Kasumi-1 (cell line): ENCODE measurements at regions not wholly inside any gene's neighbourhood (a gene's known extent, or its start where the extent isn't known, plus 50 kb on each side); places are given as distances from the start of the nearest gene placed in this dataset.
"Not testable (repeated sequence)": the region's sequence is repeated elsewhere in the genome, so short reads cannot be mapped to it uniquely, and the experiment has no call there.

ENCODE experiments used
- DNase-seq, 2 experiments: peaks; one replicate each; lab custom pipeline; 2025; lab: John Stamatoyannopoulos, UW

DNA sequence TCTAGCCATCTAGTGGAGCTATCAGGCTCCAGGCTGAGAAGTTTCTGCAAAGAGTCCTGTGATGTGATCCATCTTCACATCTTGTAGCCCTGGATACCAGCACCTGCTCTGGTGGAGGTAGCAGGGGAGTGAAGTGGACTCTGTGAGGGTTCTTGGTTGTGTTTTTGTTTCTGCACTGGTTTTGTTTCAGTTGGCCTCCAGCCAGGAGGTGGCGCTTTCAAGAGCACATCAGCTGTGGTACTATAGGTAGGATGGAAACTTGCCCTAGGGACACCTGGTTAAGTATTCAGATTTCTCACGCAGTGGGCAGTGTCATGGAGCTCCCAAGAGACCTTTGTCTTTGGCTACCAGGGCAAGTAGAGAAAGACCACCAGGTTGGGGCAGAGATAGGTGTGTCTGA lies 257.5 kb upstream of the SLC7A11 start:
- DNase-seq, result no peak

DNA sequence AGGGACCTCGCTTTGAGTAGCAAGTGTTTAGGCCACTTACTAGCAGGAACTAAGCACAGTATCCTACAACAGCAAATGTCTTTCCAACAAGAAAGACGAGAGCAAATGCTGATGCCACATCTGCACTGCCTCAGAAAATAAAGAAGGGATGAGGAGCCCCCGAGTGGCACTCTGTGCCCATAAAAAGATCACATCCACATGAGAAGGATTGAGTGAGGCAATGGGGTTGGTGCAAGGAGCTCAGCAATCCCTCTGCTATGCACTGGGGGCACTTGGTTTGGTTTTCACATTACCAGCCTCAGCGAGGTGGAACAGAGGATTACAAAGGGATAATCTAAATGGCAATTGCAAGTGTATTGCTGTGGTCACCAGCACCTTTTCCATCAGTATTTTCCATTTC lies 252.8 kb upstream of the SLC7A11 start:
- peak; percentile 32 to 58 for DNase-seq

DNA sequence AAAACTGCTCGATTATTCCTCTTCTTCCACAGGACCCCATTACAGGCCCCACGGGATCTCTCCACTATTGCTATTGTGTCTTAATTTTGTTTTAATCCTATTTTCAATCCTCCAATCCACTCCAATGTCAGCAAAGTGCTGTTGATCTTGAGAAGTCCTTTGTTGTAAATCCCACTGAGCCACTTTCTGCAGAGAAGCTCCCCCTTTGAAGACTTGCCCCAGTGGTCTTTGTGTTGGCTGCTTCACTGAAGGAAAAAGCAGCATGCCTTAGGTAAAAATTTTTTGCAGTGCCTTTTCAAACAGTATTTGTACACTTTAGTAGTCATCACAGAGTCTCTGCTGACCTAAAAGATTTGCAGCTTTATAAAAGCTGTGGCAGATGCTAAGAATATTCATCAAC lies 252.0 kb upstream of the SLC7A11 start:
- DNase-seq, result no peak

DNA sequence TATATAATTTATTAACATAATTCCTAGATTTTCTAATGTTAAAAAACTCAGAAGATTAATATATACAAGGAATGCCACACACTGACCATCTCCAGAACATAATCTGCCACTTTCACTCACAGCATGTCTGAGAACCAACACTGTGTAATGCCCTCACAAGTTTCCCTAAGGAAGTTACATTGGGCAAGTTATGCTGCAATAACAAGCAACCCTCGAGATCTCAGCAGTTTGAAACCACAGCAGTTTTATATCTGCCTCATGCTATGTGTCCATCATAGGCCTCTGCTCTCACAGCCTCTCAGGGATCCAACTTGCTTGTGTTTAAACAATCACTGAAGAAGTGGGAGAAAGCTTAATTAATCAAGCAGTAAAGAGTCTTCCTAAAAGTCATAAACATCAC lies 250.0 kb upstream of the SLC7A11 start:
- no peak for DNase-seq

DNA sequence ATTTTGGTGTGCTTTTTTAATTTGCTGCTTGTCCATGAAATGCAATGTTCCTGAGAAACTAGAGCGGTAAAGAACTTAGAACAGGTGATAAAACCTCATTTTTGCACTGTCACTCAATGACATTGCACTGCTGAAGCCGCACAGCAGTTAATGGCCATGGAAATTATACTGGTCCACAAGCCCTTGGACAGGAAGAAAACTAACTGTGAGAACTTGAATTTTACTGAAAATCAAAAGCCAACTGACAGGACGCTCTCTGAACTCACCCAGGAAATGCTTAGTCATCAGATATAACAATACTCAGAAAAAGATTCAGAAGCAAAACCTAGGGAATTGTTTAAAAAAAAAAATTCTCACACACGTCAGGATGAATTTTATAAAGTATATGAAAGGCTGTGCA lies 246.4 kb upstream of the SLC7A11 start:
- DNase-seq, result peak; percentile 21 to 37

DNA sequence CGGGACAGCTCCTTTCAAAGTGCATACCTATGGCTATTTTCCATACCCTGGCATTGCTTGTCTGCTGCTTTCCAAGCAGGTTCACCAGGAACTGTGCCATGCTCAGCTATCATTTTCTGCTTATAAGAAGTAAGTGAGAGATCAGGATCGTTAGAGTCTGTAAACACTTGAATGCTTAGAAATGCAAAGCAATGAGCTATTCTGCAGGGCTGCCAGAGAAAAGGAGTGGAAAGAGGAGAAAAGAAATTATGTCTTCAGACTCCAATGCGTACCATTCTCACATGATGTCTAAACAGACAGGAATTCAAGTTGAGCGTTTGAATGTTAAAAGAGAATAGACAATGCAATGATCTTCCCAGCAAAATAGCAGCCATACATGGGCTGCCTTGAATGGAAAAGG lies 245.5 kb upstream of the SLC7A11 start:
- no peak for DNase-seq

DNA sequence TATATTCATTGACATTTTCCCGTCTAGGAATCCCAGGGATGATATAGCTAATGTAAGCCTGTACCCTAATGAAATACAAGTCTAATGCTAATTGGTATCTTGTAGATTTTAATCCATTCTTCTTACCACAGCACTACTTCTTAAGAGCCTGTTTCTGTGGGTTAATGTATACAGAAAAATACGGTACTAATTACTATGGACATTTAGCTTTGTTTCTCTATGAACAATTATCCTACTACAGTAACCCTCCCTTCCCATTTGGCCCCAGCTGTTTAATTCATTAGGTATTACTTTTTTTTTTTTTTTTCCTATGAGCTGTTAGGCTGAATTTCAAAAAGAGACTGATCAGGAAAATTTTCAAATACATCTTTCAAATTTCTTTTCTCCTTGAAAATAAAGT lies 245.1 kb upstream of the SLC7A11 start:
- no peak for DNase-seq

DNA sequence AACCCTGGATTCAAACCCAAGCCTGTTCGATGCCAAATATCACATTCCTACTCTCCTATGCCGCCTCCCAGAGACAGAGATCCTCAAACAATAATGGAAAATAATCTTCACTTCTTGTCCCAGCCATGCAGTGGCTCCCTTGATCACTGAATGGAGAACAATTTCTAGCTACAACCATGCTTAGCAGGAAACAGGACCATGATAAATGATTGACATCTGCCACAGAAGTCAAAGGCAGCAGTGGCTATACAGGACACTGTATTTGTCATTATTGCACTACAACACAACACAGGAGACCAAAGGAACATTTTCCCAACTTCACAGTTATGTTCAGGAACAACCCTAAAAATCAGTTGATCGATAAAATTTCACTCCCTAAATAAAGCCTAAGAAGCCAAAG lies 243.3 kb upstream of the SLC7A11 start:
- DNase-seq, result no peak

DNA sequence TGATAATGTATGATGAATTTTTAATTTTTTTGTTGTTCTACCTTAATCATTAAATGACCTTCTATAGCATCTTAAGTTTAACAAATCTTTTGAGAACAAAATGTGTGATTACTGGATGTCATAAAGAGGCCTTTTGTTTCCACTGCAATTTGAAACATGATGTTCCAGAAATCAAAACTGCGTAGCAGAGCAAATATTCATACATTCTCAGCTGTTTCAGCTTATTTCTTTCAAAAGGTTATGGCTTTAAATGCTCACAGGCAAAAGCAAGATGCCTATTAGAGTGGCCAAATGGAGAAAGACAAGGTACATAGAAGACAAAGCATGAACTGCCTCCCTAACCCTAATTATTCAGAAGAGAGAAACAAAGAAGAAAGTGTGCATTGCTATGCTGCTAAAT lies 233.0 kb upstream of the SLC7A11 start:
- DNase-seq, result no peak

DNA sequence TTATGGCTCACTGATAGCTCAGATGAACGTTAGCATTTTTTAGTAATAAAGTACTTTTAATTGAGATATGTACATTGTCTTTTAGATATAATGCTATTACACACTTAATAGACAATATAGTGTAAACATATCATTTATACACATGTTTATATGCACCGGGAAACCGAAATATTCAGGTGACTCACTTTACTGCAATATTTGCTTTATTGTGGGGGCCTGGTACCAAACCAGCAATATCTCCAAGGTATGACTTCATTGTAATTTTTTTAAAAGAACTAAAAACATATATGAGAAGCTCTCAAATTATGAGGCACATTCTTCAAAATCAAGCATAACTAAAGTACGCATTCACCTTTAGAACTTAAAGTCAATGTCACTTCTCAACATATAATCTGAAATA lies 231.2 kb upstream of the SLC7A11 start:
- DNase-seq, result no peak

DNA sequence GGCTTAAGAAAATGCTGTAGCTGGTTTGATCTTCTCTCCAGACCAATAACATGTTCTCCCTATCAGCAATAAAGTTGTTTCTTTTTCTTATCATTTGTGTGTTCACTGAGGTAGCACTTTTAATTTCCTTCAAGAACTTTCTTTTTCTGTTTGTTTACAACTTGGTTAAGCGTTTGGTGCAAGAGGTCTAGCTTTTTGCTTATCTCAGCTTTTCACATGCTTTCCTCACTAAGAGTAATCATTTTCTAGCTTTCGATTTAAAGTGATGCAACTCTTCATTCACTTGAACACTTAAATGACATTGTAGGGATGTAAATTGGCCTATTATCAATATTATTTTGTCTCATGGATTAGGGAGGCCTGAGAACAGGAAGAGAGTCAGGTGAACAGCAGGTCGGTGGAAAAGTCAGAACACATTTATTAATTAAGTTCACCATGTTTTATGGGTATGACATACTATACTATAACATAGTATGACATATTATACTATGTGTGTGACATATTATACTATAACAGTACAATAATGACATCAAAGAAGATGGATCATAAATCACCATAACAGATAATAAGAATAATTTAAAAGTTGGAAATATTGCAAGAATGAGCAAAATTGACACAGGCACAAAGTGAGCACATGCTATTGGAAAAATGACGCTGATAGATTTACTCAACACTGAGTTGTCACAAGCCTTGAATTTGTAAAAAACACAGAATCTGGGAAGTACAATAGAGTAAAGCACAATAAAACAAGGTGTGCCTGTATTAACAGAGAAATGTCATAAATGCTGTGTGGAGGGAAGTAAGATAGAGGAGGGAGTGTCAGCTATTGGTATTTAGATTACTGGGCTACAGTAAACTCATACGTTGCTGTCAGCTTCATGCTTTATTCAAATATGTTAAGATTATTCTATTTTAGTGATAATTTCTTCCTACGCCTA lies 218.6 kb upstream of the SLC7A11 start:
- no peak for DNase-seq

DNA sequence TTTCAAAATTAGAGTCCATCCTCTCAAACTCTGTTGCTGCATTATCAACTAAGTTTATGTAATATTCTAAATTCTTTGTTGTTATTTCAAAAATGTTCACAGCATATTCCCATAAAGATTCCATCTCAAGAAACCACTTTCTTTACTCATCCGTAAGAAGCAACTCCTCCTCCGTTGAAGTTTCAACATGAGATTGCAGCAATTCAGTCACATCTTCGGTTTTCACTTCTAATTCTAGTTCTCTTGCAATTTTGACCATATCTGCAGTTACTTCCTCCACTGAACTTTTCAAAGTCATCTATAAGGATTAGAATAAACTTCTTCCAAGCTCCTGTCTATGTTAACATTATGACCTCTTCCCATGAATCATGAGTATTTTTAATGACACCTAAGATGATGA lies 216.6 kb upstream of the SLC7A11 start:
- DNase-seq, result no peak

DNA sequence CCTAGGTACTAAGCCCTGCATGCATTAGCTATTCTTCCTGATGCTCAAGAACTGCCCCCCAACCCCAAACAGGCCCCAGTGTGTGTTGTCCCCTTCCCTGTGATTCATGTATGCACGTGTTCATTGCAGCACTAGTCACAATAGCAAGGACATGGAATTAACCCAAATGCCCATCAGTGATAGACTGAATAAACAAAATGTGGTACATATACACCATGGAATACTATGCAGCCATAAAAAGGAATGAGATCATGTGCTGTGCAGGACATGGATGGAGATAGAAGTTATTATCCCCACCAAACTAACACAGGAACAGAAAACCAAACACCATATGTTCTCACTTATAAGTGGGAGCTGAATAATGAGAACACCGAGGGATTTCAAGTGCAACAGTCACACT lies 214.2 kb upstream of the SLC7A11 start:
- DNase-seq, result not testable (repeated sequence)

DNA sequence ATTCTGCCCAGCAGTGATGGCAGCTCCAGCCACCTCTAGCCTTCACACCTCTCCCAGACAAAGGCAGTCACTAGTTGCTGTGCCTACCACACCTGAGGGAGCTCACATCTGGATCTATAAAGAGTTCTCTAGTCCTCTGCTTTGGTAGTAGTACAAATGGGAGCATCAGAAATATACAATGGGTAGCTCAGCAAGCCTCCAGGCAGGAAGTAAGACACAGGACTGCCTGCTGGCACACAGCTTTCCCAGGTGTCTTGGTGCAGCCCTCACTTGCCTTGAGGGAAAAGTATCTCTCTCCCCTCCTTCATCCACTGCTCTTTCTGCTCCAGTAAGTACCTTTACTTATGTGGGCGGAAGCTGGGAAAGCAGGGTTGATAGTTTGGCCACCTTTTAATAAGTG lies 212.9 kb upstream of the SLC7A11 start:
- DNase-seq, result no peak

DNA sequence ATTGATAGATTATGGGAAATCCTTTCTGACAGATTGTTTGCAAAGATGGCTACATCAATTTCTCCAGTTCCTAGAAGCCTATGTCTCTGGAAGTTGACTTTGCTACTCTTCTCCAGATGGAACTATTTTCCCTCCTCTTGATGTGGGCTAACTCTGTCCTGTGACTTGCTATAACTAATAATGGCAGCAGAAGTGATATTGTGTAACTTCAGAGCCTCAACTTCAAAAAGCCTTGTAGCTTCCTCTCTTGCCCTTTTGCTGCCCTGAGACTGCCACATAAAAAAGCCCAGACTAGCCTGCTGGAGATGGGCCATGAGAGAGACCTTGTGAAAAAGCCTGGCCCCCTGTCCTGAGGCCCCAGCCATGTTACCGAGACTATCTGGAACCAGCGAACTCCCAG lies 210.7 kb upstream of the SLC7A11 start:
- no peak for DNase-seq

DNA sequence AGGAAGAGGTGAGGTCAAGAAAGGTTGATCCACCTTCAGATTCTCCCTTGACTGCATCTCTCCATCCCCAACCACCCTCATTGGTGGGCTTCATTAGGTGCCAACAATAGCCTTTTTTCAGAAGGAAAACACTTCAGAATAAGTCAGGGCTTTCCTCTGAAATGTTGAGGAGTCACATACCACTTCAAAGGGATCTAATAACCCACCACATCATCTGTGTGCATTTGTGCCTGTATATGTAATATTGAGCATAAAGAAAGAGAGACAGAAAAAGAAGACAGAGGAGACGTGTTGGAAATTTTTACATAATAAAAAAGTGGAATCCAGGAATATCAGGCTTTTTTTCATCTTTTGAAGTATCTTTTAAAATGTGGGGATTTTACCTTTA lies 209.1 kb upstream of the SLC7A11 start:
- no peak for DNase-seq

DNA sequence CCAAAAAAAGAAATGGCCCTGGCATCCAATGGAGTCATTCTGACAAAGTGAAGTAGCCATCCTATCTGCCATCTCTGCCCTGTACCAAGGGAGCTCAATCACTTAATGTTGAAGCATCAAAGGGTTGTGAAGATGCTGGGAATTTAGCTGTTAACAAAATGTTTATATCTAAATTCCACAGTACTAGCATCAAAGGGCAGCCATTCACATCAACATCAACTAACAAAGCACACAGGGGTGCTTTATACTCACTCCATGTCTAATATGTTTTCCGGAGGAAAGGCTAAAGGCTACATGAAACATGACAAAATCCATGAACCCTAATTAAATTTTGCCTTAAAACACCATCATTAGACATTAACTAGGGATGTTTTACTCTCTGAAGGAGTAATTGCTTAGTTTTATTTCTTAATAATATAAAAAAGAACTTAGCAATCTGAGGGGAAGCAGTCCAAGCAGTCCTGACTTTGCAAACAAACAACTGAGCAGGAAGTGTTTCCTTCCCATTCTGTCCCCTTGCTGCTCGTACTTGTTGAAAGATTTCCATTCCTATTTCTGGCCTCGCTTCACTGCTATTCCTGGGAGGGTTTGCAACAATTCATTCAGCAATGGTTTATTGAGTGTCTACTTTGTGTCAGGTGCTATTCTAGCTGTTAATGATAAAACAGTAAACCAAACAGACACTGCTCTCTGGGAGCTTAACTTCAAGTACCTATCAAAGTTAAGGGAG lies 208.6 kb upstream of the SLC7A11 start:
- no peak for DNase-seq

DNA sequence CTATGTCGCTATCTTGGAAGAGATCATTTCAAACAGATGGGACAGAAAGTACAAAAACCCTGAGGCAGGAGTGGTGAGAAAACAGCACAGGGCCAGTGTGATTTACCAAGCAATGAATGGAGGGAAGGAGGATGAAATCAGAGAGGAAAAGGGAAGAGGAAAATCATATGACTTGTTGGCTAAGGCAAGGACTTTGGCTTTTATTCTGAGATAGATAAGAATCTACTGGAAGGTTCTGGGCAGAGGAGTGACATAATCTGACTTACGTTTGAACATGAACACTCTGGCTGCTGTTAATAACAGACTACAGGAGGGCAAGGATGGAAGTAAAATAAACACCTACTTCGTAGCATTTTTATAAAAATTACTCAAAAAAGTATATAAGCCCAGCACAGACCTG lies 207.8 kb upstream of the SLC7A11 start:
- DNase-seq, result no peak

DNA sequence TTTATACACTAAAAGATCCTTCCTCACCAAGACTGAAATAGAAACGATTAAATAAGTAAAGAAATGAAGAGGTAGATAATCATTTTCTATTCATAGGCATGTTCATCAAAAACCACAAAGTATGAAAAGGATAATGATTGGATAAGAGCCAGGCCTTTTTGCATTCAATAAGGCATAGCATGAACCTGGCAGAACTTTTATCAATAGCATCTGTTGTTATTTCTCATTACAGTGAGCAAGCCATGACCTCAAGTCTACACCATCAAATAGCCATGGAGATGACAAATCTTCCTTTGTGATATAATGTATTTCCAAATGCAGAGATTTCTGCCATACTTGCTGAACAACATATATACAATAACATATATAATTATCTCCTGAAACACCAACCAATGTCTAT lies 206.0 kb upstream of the SLC7A11 start:
- no peak for DNase-seq

DNA sequence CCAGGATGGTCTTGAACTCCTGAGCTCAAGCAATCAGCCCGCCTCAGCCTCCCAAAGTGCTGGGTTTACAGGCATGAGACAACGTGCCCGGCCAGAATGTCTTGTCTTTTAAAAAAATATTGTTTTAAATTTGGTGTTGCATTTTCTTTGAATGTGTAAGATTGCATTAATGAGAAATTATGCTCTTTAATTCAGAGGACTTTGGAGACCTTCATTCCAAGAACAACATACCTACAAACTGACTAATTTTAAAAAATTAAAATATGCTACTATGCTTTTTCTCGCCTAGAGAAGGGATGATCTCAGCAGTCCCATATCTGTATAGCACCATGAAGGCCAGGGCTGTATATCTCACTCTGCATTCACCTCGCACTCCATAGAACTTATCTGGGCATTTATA lies 204.3 kb upstream of the SLC7A11 start:
- DNase-seq, result no peak

DNA sequence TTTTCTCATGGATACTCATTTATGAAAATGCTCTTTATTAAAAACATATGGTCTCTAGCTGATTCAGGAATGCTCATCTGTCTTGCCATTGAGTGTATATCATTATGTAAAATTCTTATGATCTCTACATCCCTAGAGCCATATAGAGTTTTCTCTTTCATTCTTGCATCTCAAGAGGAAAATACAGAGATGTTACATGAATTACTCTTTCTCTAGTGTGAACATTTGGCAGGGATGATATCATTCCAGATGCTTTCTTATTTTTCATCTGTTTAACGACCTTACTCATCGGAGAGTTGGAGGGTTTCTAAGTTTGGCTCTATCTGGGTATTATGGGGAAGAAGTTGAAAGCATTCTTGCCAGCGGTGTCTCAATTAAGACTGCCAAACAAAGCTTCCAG lies 202.9 kb upstream of the SLC7A11 start:
- DNase-seq, result no peak

DNA sequence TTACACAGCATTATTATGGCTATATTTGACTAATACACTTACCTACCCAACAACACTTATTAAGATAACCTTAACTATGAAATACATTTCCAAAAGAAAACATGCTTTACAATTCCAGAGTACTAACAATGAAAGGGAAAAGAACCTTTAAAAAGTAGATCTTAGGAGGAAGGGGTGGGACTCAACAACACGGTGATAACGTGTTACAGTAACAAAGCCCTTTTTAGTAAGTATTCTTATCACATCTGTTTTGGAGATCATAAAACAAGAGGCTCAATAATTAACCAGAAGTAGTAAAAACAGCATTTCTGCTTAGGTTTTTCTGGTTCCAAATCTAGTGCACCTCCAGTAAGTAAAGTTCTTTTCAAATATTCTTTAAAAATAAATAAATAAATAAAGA lies 202.1 kb upstream of the SLC7A11 start:
- no peak for DNase-seq

DNA sequence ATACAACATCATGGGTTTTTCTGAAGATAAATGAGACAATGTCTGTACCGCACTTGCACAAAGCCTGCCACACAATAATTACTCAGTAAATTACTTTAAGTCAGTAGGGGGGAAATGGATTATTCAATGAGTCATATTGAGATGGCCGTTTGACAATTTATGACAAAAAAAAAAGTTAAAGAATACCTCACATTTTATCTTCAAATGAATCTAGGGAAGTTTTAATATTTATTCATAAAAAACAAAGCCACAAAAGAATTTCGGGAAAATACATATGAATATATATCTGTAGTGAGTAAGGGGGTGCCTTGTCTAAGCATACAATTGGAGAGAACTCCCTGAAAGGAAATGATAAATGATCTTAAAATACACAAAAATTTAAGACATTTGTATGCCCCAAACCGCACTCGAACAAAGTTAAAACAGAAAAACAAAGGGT lies 197.0 kb upstream of the SLC7A11 start:
- no peak for DNase-seq
